HepG2 (cell line): ENCODE measurements at regions not wholly inside any gene's neighbourhood (a gene's known extent, or its start where the extent isn't known, plus 50 kb on each side); places are given as distances from the start of the nearest gene placed in this dataset.

Source experiments
- ATAC-seq: fragments of 200-7000 bp; cut with Tn5 transposase; 3 replicates; pipeline ENCODE4 v1.9.1; 2020; ENCODE audit warnings: mild to moderate bottlenecking, moderate library complexity
- BruUV-seq: library from RNA; stranded (reverse); fragments of 400-500 nt; replicated peaks from 2 replicates; lab custom pipeline; 2021; lab: Mats Ljungman, UMichigan
- CTCF ChIA-PET: fragments of 300-600 bp; formaldehyde crosslinking; extraction: SDS; loops from one replicate; lab custom pipeline; 2021; ENCODE audit warnings: low total read pairs, inconsistent platforms, low intra/inter-chr PET ratio; lab: Yijun Ruan, JAX
- POLR2A ChIA-PET: fragments of 350-600 bp; sonication (Branson Sonifier 250); formaldehyde crosslinking; loops from one replicate; lab custom pipeline; 2020; ENCODE audit warnings: antibody characterized with exemption, inconsistent platforms; lab: Yijun Ruan, JAX
- DNase-seq: peaks from one replicate; pipeline ENCODE4 v3.0.0-alpha.2; 2015; ENCODE audit warnings: low spot score
- FAIRE-seq: peaks from 3 replicates; lab custom pipeline; 2011; peaks lifted over from hg19 to GRCh38; lab: Jason Lieb, UNC
- H2AFZ ChIP-seq: one replicate; pipeline ENCODE4 v1.6.1; 2011; ENCODE audit warnings: low read length, inconsistent platforms
- H3K27ac ChIP-seq: fragments of 300-600 bp; 3 replicates; pipeline ENCODE4 v1.8.0; 2011; ENCODE audit warnings: mixed run types, mild to moderate bottlenecking, mixed read lengths, low read length, inconsistent platforms; ENCODE audit not compliant: insufficient read depth; ENCODE audit errors: extremely low read length
- H3K27me3 ChIP-seq, 2 experiments: fragments of 200-600 bp in 1 of 2; 2 replicates in 1 of 2; 3 replicates in 1 of 2; pipeline versions ENCODE4 v1.6.0 to v1.8.0; 2011; ENCODE audit warnings: low read length in 2 of 2, mild to moderate bottlenecking in 2 of 2, moderate library complexity in 2 of 2, inconsistent platforms in 1 of 2; ENCODE audit not compliant: insufficient read depth in 2 of 2, control insufficient read depth in 1 of 2
- H3K36me3 ChIP-seq, 2 experiments: fragments of 200-600 bp in 1 of 2; replicated peaks in 1 of 2; 2 replicates in 1 of 2; 3 replicates in 1 of 2; pipeline versions ENCODE4 v1.5.1 to v1.8.0; 2011; ENCODE audit warnings: low read length in 2 of 2, inconsistent platforms in 1 of 2; ENCODE audit not compliant: insufficient read depth in 2 of 2, control insufficient read depth in 1 of 2
- H3K4me1 ChIP-seq: 2 replicates; pipeline ENCODE4 v1.5.1; 2012; ENCODE audit warnings: low read length, inconsistent platforms; ENCODE audit not compliant: insufficient read depth
- H3K4me2 ChIP-seq: 2 replicates; pipeline ENCODE4 v1.6.0; 2011; ENCODE audit warnings: low read depth, low read length, inconsistent platforms
- H3K4me3 ChIP-seq, 3 experiments: fragments of 200-600 bp in 1 of 3; sonication (generic), shearing (Covaris generic) in 1 of 3; replicated peaks in 1 of 3; 2 replicates each; pipeline ENCODE4 v1.5.1; 2011 to 2016; ENCODE audit warnings: low read length in 3 of 3, inconsistent platforms in 2 of 3, low read depth in 2 of 3, mild to moderate bottlenecking in 2 of 3, control low read depth in 1 of 3, mixed read lengths in 1 of 3; ENCODE audit not compliant: insufficient read depth in 1 of 3
- H3K79me2 ChIP-seq: one replicate; pipeline ENCODE4 v1.6.1; 2011; ENCODE audit warnings: low read length, inconsistent platforms; ENCODE audit not compliant: insufficient read depth
- H3K9ac ChIP-seq: 2 replicates; pipeline ENCODE4 v1.6.0; 2011; ENCODE audit warnings: mild to moderate bottlenecking, low read depth, low read length, inconsistent platforms; ENCODE audit not compliant: insufficient read depth
- H3K9me3 ChIP-seq: 2 replicates; pipeline ENCODE4 v1.5.1; 2012; ENCODE audit warnings: mild to moderate bottlenecking, low read length
- H4K20me1 ChIP-seq: 2 replicates; pipeline ENCODE4 v1.6.0; 2011; ENCODE audit warnings: inconsistent platforms, mild to moderate bottlenecking, low read length, moderate library complexity; ENCODE audit not compliant: insufficient read depth
- JUNB ChIP-seq: sonication (generic); formaldehyde crosslinking; IDR thresholded peaks from 2 replicates; pipeline ENCODE4 v1.8.0; 2022; ENCODE audit warnings: missing genetic modification reagents, mild to moderate bottlenecking, borderline replicate concordance
- KLF13 ChIP-seq: sonication (generic); formaldehyde crosslinking; IDR thresholded peaks from 2 replicates; pipeline ENCODE4 v1.4.0; 2020; ENCODE audit warnings: mild to moderate bottlenecking, missing genetic modification reagents
- TSC22D2 ChIP-seq: sonication (generic); formaldehyde crosslinking; IDR thresholded peaks from 2 replicates; pipeline ENCODE4 v1.5.1; 2020; ENCODE audit warnings: missing genetic modification reagents, mild to moderate bottlenecking, borderline replicate concordance
- ZMYM2 ChIP-seq: sonication (generic); formaldehyde crosslinking; IDR thresholded peaks from 2 replicates; pipeline ENCODE4 v1.8.0; 2022; ENCODE audit warnings: mild to moderate bottlenecking, missing genetic modification reagents
- WGBS: methylation state at CpG from one replicate; pipeline ENCODE4 v1.1.6; 2017; ENCODE audit warnings: low lambda C conversion rate; 5-methylcytosine and 5-hydroxymethylcytosine counted together
- in situ Hi-C: cut with HindIII; loops from 2 replicates; pipeline ENCODE4 v1.10.0; 2017; ENCODE audit warnings: low pct_unique_long_range_greater_than_20kb; ENCODE audit not compliant: extremely low pct_ligation_motif_present
- intact Hi-C: fragments of 100-400 bp; cut with micrococcal nuclease; formaldehyde crosslinking; loops from one replicate; pipeline ENCODE4 v1.10.0; 2022; ENCODE audit not compliant: unreplicated experiment
- TF ChIP-seq, protein P1 (sequence below): sonication (generic); formaldehyde crosslinking; IDR thresholded peaks from 2 replicates; pipeline ENCODE4 v1.4.0; 2020; ENCODE audit warnings: missing genetic modification reagents
- TF ChIP-seq, protein P2 (sequence below): sonication (generic); formaldehyde crosslinking; IDR thresholded peaks from 2 replicates; pipeline ENCODE4 v1.5.1; 2020; ENCODE audit warnings: missing genetic modification reagents, mild to moderate bottlenecking, borderline replicate concordance
- TF ChIP-seq, protein P3 (sequence below): sonication (generic); formaldehyde crosslinking; IDR thresholded peaks from 2 replicates; pipeline ENCODE4 v1.8.1; 2023; ENCODE audit warnings: mild to moderate bottlenecking, missing genetic modification reagents
- TF ChIP-seq, protein P4 (sequence below): sonication (generic); formaldehyde crosslinking; IDR thresholded peaks from 2 replicates; pipeline ENCODE4 v1.8.0; 2022; ENCODE audit warnings: low read depth, missing genetic modification reagents
- TF ChIP-seq, protein P5 (sequence below): sonication (generic); formaldehyde crosslinking; IDR thresholded peaks from 2 replicates; pipeline ENCODE4 v1.5.0; 2020; ENCODE audit warnings: missing genetic modification reagents

DNA sequence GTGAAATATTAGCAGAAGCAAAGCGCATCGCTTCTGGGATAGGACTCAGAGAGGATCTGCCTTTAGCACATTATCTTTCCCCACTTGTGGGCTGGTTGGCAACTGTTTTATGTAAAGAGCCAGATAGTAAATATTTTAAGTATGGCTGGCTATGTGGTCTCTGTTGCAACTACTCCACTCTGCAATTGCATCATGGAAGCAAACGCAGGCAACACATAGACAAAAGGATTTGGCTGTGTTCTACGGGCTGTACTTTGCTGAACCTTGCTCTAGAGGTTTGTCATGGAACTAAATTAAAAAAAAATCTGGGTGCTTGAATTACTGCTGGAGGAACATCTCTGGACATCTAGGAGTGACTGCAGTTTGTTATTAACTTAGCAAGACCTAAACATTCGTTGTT lies 307.8 kb upstream of the TPK1 start:
- no peak overlapping the region for H2AFZ ChIP-seq

More for the DNA sequence above, 307.8 kb upstream of the TPK1 start:
- POLR2A ChIA-PET: no interaction called here
- WGBS: 30% methylated on average over 5 of the region's 5 CpGs
- H3K9ac ChIP-seq: no peak overlapping the region
- peaks cover 85% of the 10 kb centered on the region for H3K9me3 ChIP-seq
- no peak overlapping the region for H3K4me2 ChIP-seq
- CTCF ChIA-PET: no interaction called here
- TF ChIP-seq JUNB (CRISPR knock-in tag) (no peak), ZMYM2 (no peak), TSC22D2 (CRISPR knock-in tag) (no peak), KLF13 (no peak)
- TF ChIP-seq, protein P1, sequence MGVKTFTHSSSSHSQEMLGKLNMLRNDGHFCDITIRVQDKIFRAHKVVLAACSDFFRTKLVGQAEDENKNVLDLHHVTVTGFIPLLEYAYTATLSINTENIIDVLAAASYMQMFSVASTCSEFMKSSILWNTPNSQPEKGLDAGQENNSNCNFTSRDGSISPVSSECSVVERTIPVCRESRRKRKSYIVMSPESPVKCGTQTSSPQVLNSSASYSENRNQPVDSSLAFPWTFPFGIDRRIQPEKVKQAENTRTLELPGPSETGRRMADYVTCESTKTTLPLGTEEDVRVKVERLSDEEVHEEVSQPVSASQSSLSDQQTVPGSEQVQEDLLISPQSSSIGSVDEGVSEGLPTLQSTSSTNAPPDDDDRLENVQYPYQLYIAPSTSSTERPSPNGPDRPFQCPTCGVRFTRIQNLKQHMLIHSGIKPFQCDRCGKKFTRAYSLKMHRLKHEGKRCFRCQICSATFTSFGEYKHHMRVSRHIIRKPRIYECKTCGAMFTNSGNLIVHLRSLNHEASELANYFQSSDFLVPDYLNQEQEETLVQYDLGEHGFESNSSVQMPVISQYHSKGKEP (CRISPR knock-in tag): no peak
- TF ChIP-seq, protein P2, sequence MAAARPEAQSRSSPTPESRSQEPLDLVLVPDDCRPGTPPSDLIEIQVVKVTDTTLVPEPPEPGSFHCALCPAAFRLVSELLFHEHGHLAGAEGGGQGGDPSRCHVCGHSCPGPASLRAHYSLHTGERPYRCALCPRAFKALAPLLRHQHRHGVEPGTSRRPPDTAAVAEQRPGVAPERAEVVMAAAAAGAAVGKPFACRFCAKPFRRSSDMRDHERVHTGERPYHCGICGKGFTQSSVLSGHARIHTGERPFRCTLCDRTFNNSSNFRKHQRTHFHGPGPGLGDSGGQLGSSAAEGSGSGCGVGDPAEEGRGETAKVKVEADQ: no peak
- TF ChIP-seq, protein P3, sequence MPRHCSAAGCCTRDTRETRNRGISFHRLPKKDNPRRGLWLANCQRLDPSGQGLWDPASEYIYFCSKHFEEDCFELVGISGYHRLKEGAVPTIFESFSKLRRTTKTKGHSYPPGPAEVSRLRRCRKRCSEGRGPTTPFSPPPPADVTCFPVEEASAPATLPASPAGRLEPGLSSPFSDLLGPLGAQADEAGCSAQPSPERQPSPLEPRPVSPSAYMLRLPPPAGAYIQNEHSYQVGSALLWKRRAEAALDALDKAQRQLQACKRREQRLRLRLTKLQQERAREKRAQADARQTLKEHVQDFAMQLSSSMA (CRISPR knock-in tag): no peak
- TF ChIP-seq, protein P4, sequence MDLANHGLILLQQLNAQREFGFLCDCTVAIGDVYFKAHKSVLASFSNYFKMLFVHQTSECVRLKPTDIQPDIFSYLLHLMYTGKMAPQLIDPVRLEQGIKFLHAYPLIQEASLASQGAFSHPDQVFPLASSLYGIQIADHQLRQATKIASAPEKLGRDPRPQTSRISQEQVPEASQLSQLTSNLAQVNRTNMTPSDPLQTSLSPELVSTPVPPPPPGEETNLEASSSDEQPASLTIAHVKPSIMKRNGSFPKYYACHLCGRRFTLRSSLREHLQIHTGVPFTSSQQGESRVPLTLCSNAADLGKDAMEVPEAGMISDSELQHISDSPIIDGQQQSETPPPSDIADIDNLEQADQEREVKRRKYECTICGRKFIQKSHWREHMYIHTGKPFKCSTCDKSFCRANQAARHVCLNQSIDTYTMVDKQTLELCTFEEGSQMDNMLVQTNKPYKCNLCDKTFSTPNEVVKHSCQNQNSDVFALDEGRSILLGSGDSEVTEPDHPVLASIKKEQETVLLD (CRISPR knock-in tag): no peak
- TF ChIP-seq, protein P5, sequence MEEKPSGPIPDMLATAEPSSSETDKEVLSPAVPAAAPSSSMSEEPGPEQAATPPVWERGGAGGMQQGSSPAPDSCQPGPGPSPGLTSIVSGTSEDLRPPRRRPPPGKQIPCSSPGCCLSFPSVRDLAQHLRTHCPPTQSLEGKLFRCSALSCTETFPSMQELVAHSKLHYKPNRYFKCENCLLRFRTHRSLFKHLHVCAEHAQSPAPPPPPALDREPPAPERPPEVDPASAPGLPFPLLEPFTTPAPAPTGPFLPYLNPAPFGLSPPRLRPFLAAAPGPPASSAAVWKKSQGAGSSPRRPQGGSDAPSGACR (CRISPR knock-in tag): no peak
- no peaks in the 10 kb centered on the region for H3K79me2 ChIP-seq
- H4K20me1 ChIP-seq: no peaks in the 10 kb centered on the region
- H3K4me1 ChIP-seq: no peaks in the 10 kb centered on the region
- no peak overlapping the region for H3K4me3 ChIP-seq
- intact Hi-C loops: no loop called here
- in situ Hi-C loops: no loop called here
- H3K27me3 ChIP-seq: no peaks in the 10 kb centered on the region
- H3K36me3 ChIP-seq: no peaks in the 10 kb centered on the region
- no peak for FAIRE-seq
- no peak for DNase-seq
- no TSS peak for BruUV-seq
- no peak overlapping the region for H3K27ac ChIP-seq
- no peak for ATAC-seq
